GM13977 (cell line): ENCODE measurements at regions not wholly inside any gene's neighbourhood (a gene's known extent, or its start where the extent isn't known, plus 50 kb on each side); places are given as distances from the start of the nearest gene placed in this dataset.
A peak's percentile ranks its signal among the peaks of the same experiment; 100 is the strongest.

ENCODE experiments used
- DNase-seq: peaks from one replicate; pipeline ENCODE4 v3.0.0; 2012; ENCODE audit warnings: low spot score
- CTCF ChIP-seq: IDR thresholded peaks from 2 replicates; pipeline ENCODE4 v1.5.1; 2012; ENCODE audit warnings: mild to moderate bottlenecking, control low read depth; ENCODE audit not compliant: insufficient read depth; ENCODE audit errors: extremely low read depth, missing control alignments
- in situ Hi-C: fragments of 300-500 bp; cut with MboI; formaldehyde crosslinking; loops from one replicate; pipeline ENCODE4 v1.12.0; 2022; ENCODE audit warnings: low sequenced_read_pairs, low pct_unique_long_range_greater_than_20kb, mixed read lengths, inconsistent platforms; ENCODE audit not compliant: unreplicated experiment

GRCh38 chr3:180092889-180093288, 56.2 kb upstream of the PEX5L start:
- in situ Hi-C loops: no loop called here
- peak; percentile 8 for DNase-seq
- TF ChIP-seq CTCF: no peak

GRCh38 chr3:180093535-180093934, 56.8 kb upstream of the PEX5L start:
- no peak for DNase-seq
- no peak for TF ChIP-seq CTCF
- in situ Hi-C loops: no loop called here

GRCh38 chr3:180097626-180098025, 60.9 kb upstream of the PEX5L start:
- no peak for TF ChIP-seq CTCF
- no peak for DNase-seq
- in situ Hi-C loops: no loop called here

GRCh38 chr3:180102134-180102533, 65.4 kb upstream of the PEX5L start:
- in situ Hi-C loops: no loop called here
- no peak for DNase-seq
- no peak for TF ChIP-seq CTCF

- DNase-seq: no peak
- TF ChIP-seq CTCF: no peak
- in situ Hi-C loops: no loop called here
Measured at GRCh38 chr3:180102604-180103003, 65.9 kb upstream of the PEX5L start.

GRCh38 chr3:180116203-180116602, 79.5 kb upstream of the PEX5L start:
- TF ChIP-seq CTCF: no peak
- no peak for DNase-seq
- in situ Hi-C loops: no loop called here

GRCh38 chr3:180116658-180117057, 79.9 kb upstream of the PEX5L start:
- DNase-seq: no peak
- in situ Hi-C loops: no loop called here
- TF ChIP-seq CTCF: no peak
